Hippocampal formation (tissue), 2 donors: ENCODE measurements at regions not wholly inside any gene's neighbourhood (a gene's known extent, or its start where the extent isn't known, plus 50 kb on each side); places are given as distances from the start of the nearest gene placed in this dataset.

Source experiments
- DNase-seq, 2 donors: peaks; one replicate each; lab custom pipeline; 2025; lab: John Stamatoyannopoulos, UW

DNA sequence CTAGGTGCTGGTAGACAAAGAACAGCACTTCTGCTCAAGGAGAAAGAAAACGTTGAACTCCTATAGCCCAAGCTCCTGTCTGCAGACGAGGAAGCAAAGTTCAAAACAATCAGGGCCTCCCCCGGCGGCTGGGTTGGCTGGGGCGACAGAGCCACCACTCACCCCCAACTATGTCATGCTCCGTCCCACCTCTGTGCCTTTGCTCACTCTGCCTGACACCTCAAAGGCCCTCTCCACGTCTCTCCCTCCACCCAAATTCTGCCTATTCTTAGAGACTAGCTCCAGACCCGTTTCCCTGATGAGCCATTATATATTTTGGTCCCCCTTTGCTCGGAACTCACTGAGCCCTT is 304.3 kb downstream of the TLE3 start:
- DNase-seq, result no peak

DNA sequence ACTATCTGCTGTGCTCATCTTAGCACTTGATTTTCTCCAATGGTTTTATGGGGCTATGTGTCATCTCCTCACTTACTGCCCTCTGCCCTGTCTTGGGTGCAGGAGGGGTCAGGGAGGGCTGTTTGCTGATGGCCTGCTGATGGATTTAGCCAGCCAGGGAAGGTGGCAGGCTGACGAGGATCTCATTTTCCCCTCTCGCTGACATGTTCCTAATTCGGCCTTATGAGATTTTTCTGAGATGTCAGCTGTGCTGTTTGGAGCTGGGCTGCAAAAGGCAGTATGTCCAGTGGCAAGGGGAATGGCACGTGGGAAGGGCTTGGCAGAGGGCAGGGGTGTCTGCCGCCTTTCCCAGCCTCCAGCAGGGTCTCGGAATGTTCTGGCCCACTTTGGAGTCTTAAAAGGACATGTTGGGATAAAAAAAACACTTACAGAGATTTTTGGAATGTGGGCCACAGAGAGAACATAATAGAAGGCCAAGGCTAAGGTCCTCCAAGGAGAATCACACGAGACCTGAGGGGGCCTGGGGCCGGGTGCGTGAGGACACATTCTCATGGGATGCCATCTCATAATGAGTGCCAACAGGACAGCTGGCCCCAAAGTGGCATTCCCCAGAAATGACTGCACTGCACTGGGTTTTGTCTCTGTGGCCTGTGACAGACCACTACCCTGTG is 303.8 kb downstream of the TLE3 start:
- no peak for DNase-seq

GRCh38 chr15:69794645-69795469 is 302.9 kb downstream of the TLE3 start:
- DNase-seq, result no peak

DNA sequence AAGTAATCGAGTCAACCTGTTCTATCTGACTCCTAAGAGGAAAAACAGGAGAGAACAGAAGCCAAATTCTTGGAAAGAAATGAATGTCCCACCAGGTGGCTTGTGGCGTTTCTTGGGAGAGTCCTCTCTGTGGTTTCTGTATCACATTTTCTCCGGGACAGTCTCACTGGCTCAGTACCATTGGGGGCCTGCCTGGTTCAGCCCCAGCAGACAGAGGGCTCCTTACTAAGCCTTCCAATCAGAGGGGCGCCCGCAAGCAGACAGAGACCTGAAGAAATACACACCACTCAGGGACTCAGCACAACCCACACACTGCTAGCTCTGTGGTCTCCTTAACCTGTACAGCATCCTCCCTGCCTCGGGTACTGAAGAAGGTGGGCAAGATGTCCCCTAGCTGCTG is 302.1 kb downstream of the TLE3 start:
- DNase-seq, result no peak

- no peak for DNase-seq
These were observed 300.6 kb downstream of the TLE3 start for GRCh38 chr15:69797051-69797595.

DNA sequence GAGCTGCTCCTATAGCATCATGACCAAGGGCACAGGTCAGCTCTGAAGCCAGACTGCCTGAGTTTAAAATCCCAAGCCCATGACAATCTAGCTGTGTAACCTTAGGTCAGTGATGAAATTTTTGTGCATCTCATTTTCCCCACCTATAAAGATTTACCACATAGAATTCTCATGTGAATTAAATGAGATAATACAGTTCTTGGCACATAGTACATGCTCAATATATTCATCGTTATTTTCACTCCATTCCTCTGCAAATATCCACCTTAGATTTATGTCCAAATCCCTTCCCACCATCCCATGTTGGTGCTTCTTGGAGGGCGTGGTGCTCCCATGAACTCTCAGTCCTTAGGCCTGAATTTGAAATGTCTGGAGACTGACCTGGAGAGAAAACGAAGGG is 300.1 kb downstream of the TLE3 start:
- no peak for DNase-seq

GRCh38 chr15:69798481-69799250 is 299.1 kb downstream of the TLE3 start:
- DNase-seq, result no peak

GRCh38 chr15:69801144-69801543 is 296.6 kb downstream of the TLE3 start:
- no peak for DNase-seq

DNA sequence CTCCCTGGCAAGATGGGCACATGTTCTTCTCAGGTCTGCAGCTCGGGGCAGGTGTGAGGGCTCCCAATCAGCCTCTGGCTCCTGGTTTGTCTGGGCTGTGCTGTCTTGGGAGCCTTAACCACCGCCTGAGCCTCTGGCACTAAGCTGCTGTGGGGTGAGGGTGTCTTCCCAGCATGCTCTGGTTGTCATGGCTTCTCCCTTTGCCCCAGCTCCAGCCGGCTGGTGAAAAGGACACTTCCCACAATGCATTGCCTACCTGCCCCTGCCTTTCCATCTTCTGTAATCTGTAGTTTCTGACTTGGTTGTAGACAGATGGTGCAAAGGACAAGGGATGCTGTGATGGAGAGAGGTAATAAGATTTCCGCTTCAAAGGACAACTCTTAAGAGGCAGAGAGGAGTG is 295.3 kb downstream of the TLE3 start:
- no peak for DNase-seq

DNA sequence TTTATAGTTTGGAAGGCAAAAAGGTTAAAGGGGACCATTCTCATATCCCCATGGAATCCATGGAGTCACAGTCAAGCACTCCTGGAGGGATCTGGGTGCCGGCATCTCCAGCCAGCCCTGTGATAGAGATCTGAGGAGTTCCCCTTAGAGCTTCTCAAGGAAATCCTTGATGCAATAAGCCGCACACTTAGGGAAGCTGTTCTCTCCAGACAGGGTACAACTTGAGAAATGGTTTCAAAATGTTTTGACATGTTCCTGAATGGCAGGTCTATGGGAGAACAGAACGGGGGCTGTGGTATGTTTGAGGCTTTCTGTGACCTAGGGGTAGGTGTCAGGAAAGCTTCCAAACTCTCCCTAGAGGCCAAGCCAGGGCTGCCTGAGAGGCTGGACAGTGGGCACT is 292.9 kb downstream of the TLE3 start:
- no peak for DNase-seq

DNA sequence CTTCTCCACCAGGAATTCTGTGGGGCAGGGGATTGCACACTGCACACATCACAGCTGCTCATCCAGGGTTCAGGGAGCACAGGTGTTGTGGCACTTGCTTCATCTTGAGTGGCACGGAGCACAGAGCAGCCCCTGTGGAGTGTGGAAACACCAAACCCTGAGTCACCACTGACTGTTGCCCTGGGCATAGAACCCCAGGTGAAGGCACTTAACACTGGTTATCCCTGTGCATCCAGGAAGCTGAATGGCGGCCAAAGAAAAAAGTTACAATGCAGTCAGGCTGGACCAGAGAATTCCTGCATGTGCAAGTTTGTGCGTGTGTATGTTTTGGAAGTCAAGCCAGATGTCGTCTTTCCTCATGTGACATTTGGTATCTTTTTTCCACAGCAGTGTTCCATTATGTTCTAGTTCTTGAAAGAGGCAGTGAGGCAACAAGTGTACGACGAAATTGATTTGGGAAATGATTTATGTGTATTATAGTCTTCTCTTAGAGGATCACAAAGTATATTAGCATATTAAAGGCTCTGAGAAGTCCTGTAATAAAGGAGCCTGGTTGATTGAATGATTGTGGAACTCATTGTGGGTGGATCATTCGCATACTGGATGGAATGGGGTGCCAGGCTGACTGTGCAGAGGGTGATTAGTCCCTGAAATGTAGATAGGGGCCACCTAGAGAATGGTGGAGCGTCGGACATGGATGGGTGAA is 292.3 kb downstream of the TLE3 start:
- no peak for DNase-seq

- no peak for DNase-seq
These were observed 291.3 kb downstream of the TLE3 start for GRCh38 chr15:69806287-69806915.

DNA sequence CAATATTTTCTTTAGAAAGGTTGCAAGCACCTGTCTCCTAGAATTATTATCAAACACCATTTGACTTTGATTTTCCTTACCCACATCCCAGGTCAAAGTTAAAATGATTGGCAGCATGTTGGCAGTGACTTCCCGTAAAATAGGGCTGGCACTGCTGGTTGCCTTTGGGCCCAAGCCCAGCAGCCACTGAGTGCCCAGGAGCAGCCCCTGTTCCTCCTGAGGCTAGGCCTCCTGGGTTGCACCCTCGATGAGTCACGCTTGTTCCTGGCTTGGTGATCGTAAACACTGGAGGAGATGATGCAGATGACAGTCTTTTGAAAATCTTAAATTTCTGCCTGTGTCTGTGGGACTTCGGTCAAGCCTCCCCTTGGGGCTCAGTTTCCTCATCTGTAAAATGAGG is 290.0 kb downstream of the TLE3 start:
- DNase-seq, result no peak

DNA sequence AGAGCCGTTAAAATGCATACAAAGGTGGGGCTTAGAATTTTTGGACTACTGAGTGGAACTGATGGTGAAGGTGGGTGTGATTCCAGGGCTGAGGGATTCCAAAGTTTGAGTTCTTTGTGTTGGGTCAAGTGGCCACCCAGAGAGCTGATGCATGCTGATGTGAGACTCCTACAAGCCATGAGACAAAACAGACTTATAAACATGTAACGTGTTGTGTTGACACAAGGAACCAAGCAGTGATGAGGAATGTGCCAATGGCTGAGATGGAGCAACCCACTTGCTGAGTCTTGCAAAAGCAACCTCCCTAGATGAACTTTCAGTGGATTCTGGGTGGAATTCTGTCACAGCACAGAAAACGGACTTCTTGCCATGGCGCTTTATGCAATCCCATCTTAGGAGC is 289.0 kb downstream of the TLE3 start:
- DNase-seq, result no peak

GRCh38 chr15:69809421-69809820 is 288.3 kb downstream of the TLE3 start:
- no peak for DNase-seq

DNA sequence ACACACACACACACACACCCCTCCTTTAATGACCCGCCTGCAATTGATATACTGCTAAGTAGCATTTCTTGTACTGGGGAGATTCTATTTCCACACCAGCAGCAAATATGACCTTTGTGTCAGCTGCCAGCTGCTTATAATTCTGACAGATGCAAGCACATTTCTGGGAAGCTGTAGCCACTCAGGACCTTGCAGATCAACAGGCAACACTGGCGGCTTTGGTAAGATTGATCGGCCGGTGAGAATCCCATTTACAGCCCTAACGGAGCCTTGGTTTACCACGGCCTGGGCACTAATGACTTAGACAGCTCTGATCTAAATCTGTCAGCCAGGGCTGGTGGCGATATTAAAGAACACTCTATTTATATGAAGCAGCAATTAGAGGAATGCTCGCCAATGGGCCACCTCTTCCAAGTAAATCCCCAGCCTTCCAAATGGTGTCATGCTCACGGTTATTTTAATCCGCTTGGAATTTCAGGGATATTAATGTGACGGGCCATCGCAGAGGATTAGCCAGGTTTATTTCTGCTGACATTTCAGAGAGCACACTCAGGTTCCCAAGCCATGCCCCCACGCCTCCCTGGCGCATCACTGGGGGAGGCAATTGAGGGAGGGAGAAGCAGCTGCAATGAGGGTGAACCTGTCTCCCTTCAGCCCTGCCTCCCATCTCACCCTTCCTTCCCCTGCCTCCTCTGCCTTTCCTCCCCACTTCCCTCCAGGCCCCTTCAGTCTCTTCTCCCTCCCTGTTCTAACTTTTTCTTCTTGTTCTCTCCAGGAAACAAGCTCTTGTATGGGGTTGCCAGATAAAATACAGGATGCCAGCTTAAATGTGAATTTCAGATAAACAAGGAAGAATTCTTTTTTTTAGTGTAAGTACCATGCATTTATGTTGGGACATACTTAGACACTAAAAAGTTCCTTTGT is 287.0 kb downstream of the TLE3 start:
- no peak for DNase-seq

- DNase-seq, result no peak
These were observed 284.9 kb downstream of the TLE3 start for GRCh38 chr15:69812861-69813261.

DNA sequence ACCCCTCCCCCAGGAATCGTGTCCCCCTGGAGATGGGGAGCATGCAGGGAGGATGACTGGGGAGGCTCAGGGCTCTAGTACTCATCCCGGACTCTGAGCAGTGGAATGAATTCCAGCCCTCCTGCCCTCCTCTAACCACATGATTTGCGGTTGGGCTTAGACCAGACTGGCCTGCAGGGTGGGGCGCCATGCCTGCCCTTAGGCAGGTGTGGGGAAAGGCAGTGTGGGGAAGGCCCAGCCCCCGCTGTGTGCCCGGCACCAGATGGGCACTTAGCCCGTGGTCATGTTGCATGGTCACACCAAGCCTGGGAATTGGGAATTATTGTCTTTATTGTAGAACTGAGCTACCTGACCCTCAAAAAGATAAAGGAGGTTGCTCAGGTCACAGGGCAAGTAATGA is 283.8 kb downstream of the TLE3 start:
- DNase-seq, result no peak

DNA sequence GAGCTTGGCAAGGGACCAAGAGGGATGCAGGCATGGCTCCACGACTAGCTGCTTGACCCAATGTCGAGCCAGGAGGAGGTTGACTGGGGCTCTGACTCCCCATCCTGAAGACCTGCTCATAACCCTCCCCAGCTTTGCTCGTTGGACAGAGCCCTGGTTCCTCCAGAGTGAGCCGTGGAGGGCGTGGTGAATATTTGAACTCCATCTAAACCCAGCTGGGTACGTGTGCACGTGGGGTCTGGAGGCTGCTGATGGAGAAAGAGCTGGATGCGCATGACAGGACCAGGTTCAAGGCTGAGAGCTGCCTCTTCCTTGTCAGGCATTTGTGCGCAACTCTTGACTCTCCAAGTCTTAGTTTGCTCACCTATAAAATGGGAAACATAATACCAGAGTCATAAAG is 282.8 kb downstream of the TLE3 start:
- DNase-seq, result no peak

- DNase-seq, result no peak
These were observed 281.9 kb downstream of the TLE3 start for GRCh38 chr15:69815793-69816192.
